ENCODE measurements at regions not wholly inside any gene's neighbourhood (a gene's known extent, or its start where the extent isn't known, plus 50 kb on each side); places are given as distances from the start of the nearest gene placed in this dataset.

- TF ChIP-seq JUND (IDR thresholded peaks at IDR 0.05; ENCODE audit: low read length) (no peak), RBBP5 (IDR thresholded peaks at IDR 0.05; ENCODE audit: borderline replicate concordance, low read depth, low read length) (no peak), SIX5 (IDR thresholded peaks at IDR 0.05; ENCODE audit: low read depth, low read length) (no peak), HDAC2 (IDR thresholded peaks at IDR 0.05; ENCODE audit: borderline replicate concordance in 1 of 2, low read depth in 2 of 2, low read length in 2 of 2) (no peak)
Observed at GRCh38 chr5:123940416-123940815, 428.4 kb downstream of the CSNK1G3 start (continued).

Measured in H1 (cell line).